Epithelial cell of proximal tubule (primary cell): ENCODE measurements at regions not wholly inside any gene's neighbourhood (a gene's known extent, or its start where the extent isn't known, plus 50 kb on each side); places are given as distances from the start of the nearest gene placed in this dataset.
"Not testable (repeated sequence)": the region's sequence is repeated elsewhere in the genome, so short reads cannot be mapped to it uniquely, and the experiment has no call there.

Experiments used
- DNase-seq: peaks from one replicate; pipeline ENCODE4 v3.0.0-alpha.2; 2011; ENCODE audit warnings: low read depth
- H3K4me3 ChIP-seq: 2 replicates; pipeline ENCODE4 v1.5.1; 2011; ENCODE audit warnings: low read depth, mild to moderate bottlenecking, low read length
- TF ChIP-seq, protein P1 (sequence below): conservative IDR thresholded peaks from 2 replicates; pipeline ENCODE4 v1.5.1; 2012; ENCODE audit warnings: low read depth, mild to moderate bottlenecking, low read length

DNA sequence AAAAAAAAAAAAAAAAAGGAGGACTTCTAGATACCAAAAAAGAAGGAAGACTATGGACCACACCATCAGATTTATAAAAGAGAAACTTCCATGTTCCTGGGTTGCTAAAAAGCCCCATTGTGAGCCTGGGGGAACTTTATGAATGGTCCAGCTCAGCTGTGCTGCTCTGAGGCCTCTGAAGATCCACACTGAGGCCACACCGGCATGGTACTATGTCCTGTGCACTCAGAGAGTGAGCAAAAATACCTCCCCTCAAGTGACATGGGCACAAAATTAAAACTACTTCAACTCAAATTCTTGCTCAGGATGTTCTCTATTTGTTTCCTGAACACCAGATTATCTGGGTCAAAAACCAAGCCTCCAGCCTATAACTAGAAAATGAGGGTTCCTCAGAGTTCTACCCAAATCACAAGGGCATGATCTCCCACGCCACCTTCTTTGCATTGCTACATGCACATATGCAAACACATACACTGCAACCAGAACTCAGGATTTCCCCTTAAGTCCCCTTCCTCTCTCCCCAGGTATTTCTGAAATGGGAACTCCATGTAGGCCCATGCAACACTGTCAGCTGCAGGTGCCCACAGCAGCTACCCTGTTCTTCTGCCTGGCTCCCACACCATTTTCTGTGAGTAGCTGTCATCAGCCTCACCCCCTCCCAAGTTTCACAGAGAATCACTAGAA lies 94.4 kb downstream of the SH3GLB1 start:
- TF ChIP-seq, protein P1, sequence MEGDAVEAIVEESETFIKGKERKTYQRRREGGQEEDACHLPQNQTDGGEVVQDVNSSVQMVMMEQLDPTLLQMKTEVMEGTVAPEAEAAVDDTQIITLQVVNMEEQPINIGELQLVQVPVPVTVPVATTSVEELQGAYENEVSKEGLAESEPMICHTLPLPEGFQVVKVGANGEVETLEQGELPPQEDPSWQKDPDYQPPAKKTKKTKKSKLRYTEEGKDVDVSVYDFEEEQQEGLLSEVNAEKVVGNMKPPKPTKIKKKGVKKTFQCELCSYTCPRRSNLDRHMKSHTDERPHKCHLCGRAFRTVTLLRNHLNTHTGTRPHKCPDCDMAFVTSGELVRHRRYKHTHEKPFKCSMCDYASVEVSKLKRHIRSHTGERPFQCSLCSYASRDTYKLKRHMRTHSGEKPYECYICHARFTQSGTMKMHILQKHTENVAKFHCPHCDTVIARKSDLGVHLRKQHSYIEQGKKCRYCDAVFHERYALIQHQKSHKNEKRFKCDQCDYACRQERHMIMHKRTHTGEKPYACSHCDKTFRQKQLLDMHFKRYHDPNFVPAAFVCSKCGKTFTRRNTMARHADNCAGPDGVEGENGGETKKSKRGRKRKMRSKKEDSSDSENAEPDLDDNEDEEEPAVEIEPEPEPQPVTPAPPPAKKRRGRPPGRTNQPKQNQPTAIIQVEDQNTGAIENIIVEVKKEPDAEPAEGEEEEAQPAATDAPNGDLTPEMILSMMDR, result no peak
- DNase-seq, result no peak
- H3K4me3 ChIP-seq, result no peak overlapping the region

DNA sequence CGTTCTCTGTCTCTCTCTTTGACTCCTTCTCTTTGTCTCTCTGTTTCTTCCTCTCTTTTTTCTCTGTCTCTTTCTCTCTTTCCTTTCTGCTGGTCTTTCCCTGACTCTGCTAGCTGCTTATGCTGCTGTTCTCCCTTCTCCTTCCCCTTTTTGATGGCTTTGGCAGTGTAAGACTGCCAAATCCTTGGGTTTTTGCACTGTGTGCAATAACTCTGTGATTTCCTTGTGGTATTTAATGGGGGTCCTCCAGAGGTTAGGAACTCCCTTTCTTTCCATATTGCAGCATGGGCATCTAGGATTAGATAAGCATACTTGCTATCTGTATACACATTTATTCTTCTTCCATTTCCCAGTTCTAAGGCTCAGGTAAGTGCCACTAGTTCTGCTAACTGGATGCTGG lies 99.3 kb downstream of the SH3GLB1 start:
- H3K4me3 ChIP-seq, DNase-seq: not testable (repeated sequence)

DNA sequence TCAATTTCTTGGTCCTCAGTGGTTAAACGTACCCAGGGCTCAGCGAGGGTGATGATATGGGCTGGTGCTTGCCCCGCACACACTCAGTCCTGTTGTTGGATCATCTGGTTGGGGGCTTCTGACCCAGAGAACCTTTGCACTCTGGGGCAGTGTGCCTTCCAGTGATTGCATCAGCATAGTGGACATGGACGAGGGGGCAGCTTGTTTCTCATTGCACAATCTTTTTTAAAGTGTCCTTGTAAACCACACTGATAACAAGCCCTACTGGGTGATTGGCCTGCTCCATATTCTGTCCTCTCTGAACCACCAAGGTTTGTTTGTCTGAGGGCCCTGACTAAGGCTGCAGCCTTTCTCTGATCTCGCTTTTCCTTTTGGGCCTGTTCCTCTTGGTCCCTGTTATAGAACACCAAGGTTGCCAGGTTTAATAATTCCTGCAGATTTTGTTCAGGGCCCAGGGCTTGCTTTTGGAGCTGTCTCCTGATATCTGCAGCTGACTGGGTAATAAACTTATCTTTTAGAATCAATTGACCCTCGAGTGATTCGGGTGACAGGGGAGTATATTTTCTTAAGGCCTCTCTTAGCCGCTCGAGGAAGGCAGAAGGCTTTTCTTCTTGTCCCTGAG lies 101.6 kb downstream of the SH3GLB1 start:
- DNase-seq, H3K4me3 ChIP-seq: not testable (repeated sequence)

DNA sequence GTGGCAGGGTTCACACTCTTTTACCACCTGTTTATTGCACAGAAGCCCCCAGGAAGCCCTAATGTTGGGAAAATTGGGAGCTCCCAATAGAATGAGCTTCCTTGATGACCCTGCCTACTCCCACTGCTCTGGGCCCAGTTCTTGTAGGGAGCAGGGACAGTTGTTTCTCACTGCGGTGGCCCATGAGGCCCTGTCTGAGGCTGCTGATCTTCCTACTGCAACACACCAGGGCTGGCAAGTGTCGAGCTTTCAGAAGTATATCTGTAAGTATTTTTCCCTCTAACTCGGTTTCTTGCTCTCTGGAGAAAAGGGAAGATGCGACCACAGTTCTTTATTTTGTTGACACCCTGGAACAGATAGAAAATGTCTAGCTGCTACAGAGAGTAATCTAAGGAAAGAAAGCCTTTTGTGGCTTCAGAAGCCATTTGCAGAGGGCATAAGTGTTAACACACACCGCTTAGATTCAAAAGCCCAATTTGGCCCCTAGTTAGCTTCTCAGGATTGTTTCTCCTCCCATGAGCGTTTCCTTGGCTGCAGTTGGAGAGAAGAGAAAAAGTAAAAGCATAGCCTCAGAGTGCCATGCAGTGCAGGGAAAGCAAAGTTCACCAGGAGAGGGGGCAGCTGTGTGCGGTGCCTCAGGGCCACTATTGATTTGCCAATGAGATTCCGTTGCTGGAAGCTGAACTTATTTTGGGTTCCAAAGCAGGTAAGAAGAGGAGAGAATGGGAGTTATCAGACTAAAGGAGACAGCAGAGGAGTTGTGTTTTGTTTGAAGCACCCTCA lies 102.6 kb downstream of the SELENOF start:
- TF ChIP-seq, protein P1, result peak; percentile 33
- H3K4me3 ChIP-seq, result no peak overlapping the region
- DNase-seq, result no peak

DNA sequence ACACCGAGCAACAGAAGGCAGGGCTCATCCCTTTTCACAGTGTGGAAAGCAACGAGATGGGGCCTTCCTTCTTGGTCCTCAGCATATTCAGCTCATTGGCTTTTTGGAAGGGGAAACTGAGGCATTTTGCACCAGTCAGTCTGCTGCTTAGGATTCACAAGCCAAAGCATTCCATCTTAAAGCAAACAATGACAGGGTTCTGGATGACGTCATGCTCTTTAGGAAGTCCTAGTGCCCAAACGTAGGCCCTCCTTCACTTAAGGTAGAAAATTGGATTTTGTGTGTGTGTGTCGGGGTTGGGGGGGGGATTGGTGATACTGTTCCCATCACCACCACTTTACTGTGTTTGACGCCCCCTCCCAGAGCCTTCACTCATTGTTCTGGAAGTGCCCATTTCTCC lies 101.6 kb downstream of the SELENOF start:
- TF ChIP-seq, protein P1, result no peak
- no peak for DNase-seq

More for the DNA sequence above, 101.6 kb downstream of the SELENOF start:
- no peak overlapping the region for H3K4me3 ChIP-seq
